GM06990 (cell line): ENCODE measurements at regions not wholly inside any gene's neighbourhood (a gene's known extent, or its start where the extent isn't known, plus 50 kb on each side); places are given as distances from the start of the nearest gene placed in this dataset.

ENCODE experiments used
- DNase-seq: peaks from one replicate; pipeline ENCODE4 v3.0.0-alpha.2; 2011; ENCODE audit not compliant: insufficient read length; ENCODE audit errors: extremely low read depth
- H3K27me3 ChIP-seq: replicated peaks from 2 replicates; pipeline ENCODE4 v1.6.0; 2011; ENCODE audit warnings: low read length; ENCODE audit not compliant: control insufficient read depth, insufficient read depth
- H3K36me3 ChIP-seq: 2 replicates; pipeline ENCODE4 v1.5.1; 2011; ENCODE audit warnings: low read length; ENCODE audit not compliant: control insufficient read depth, insufficient read depth
- H3K4me3 ChIP-seq: replicated peaks from 2 replicates; pipeline ENCODE4 v1.5.1; 2011; ENCODE audit warnings: low read depth, mild to moderate bottlenecking, control low read depth, low read length
- TF ChIP-seq, protein P1 (sequence below): IDR thresholded peaks from 2 replicates; pipeline ENCODE4 v1.5.1; 2011; ENCODE audit warnings: low read length, control low read depth, mild to moderate bottlenecking, inconsistent platforms; ENCODE audit not compliant: insufficient read depth, poor library complexity, severe bottlenecking

DNA sequence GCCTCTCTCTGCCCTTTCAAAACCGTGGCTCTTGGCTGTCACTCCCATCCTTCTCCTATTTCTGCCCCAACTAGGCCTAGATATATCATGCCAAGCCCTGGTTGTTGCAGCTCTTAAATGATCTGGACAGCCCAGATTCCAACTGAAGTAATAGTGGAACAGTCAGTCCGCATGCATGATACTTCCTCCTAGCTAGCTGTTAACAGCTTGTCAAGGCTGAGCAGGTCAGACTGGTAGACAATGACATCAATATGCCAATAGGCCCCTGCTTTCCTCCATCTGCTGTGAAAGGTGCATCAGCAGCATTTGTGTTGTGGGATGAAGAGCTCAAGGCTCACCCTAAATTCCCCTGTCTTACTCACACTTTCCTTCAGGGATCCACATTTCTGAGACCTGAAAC lies 527.7 kb upstream of the TGFBR2 start:
- TF ChIP-seq, protein P1, sequence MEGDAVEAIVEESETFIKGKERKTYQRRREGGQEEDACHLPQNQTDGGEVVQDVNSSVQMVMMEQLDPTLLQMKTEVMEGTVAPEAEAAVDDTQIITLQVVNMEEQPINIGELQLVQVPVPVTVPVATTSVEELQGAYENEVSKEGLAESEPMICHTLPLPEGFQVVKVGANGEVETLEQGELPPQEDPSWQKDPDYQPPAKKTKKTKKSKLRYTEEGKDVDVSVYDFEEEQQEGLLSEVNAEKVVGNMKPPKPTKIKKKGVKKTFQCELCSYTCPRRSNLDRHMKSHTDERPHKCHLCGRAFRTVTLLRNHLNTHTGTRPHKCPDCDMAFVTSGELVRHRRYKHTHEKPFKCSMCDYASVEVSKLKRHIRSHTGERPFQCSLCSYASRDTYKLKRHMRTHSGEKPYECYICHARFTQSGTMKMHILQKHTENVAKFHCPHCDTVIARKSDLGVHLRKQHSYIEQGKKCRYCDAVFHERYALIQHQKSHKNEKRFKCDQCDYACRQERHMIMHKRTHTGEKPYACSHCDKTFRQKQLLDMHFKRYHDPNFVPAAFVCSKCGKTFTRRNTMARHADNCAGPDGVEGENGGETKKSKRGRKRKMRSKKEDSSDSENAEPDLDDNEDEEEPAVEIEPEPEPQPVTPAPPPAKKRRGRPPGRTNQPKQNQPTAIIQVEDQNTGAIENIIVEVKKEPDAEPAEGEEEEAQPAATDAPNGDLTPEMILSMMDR = no peak
- no peak for DNase-seq
- no peaks in the 10 kb centered on the region for H3K36me3 ChIP-seq
- no peak overlapping the region for H3K4me3 ChIP-seq
- H3K27me3 ChIP-seq = no peaks in the 10 kb centered on the region

DNA sequence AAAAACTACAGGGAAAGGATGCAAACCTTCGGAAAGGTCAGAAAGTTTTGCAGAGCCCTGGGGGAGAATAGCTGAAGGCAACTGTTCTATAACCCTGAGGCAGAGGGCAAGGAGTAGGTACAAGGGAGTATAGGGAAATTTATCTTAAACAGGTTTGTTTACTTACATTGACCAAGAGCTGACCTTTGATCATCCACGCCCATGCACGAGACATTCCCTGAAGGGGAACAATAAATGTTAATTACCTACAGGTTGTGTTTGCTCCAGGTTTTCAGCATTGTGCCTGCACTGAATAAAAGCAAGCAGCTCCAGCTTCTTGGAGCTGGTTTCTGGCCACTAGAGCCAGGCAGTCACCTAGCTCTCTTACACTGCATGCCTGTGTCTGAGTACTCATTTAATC lies 524.5 kb upstream of the TGFBR2 start:
- DNase-seq = no peak
- no peaks in the 10 kb centered on the region for H3K27me3 ChIP-seq
- TF ChIP-seq, protein P1 = no peak
- H3K4me3 ChIP-seq = no peak overlapping the region
- no peaks in the 10 kb centered on the region for H3K36me3 ChIP-seq

DNA sequence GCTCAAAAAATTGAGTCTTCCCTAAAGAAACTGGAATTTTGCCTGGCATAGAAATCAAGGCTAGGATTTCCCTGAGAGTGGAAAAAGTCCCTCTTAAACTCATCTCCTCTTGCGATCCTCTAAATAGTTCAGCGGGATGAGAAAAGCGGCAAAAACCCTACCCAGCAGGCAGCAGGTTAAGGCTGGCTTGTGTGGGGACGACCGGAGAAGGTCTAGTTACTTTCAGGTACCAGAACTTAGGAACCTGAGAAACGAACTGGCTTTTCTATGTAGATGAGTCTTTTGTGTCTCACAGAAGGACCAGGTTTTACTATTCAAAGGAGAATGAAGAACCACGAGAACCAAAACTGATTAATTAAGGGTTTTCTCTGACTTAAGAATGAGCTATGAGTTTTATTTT lies 523.7 kb upstream of the TGFBR2 start:
- no peaks in the 10 kb centered on the region for H3K36me3 ChIP-seq
- no peak overlapping the region for H3K4me3 ChIP-seq
- TF ChIP-seq, protein P1 = no peak
- H3K27me3 ChIP-seq = no peaks in the 10 kb centered on the region
- no peak for DNase-seq

DNA sequence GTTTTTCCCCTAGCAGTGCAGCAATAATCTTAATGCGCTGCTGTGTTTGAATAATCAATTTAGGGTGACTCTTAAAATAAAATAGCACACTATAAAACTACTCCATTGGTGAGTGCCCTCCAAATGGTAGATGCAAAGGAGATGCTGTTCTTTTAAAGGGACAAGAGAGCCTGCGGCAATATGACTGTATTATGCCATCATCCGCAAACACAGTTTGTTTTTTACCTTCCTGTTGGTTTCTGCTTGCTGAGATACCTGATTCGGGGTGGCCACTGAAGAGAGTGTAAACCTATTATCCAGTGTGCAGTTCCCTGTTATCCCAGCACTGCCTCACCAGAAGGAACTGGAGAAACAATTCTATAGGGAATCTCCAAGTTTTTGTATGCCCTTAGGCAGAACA lies 523.1 kb upstream of the TGFBR2 start:
- TF ChIP-seq, protein P1 = no peak
- Histone ChIP-seq H3K27me3 (no peaks in the 10 kb centered on the region), H3K4me3 (no peak overlapping the region), H3K36me3 (no peaks in the 10 kb centered on the region)
- DNase-seq = no peak

DNA sequence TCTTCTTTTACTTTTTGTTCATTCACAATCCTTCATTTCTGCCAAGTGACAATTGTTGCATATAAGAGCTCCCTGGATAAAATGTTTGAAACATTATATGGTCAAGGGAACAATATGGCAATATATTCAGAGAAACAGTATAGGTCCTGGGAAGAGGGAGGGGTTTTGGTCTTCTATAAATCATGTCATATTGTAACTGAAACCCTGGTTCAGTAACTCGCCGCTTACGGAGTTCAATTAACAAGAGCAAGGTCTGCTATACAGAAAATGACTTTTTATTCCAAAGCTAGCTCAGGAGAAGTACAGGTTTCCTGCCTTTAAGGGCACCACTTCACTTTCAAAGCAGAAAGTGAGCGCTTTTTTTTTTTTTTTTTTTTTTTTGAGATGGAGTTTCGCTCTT lies 522.1 kb upstream of the TGFBR2 start:
- H3K36me3 ChIP-seq = no peaks in the 10 kb centered on the region
- no peak overlapping the region for H3K4me3 ChIP-seq
- TF ChIP-seq, protein P1 = no peak
- no peaks in the 10 kb centered on the region for H3K27me3 ChIP-seq
- DNase-seq = no peak

DNA sequence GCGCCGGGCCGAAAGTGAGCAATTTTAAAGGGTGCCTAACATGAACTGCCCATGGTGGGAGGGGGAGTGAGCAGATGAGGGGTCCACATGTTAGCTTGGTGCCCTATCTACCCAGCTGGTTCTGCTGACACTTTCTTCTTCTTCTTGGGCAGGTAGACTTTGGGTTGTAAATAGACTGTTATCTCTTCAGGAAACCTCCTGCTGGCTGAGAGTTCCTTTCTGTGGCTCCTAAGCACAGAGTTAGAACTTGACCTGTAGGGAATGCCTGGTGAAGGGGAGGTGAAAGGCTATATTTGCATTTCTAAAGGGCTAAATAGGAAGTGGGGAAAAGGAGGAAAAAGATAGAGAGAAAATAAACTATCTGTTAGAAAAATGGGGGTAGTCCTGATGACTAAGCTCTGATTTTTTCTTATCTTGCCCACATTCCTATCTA lies 521.4 kb upstream of the TGFBR2 start:
- TF ChIP-seq, protein P1 = no peak
- Histone ChIP-seq H3K4me3 (no peak overlapping the region), H3K36me3 (no peaks in the 10 kb centered on the region), H3K27me3 (no peaks in the 10 kb centered on the region)
- no peak for DNase-seq
